ENCODE measurements at regions not wholly inside any gene's neighbourhood (a gene's known extent, or its start where the extent isn't known, plus 50 kb on each side); places are given as distances from the start of the nearest gene placed in this dataset.

GRCh38 chr10:85444868-85445267 lies 921.7 kb downstream of the GRID1 start:
- no peak overlapping the region for H3K27ac Mint-ChIP-seq

More at GRCh38 chr10:85444868-85445267, 921.7 kb downstream of the GRID1 start:
- Histone ChIP-seq H3K9me3 (ENCODE audit: control insufficient read depth, low read depth, low read length) (no peaks in the 10 kb centered on the region), H3K18ac (ENCODE audit: insufficient read length, low read depth, low read length) (no peak overlapping the region), H3K23me2 (ENCODE audit: insufficient read length, low read depth, low read length, poor library complexity, severe bottlenecking) (no peaks in the 10 kb centered on the region), H2BK12ac (ENCODE audit: insufficient read length, low read depth, low read length) (no peak overlapping the region), H2BK120ac (ENCODE audit: low read depth, low read length, poor library complexity, severe bottlenecking) (no peak overlapping the region), H3K9ac (ENCODE audit: extremely low read depth, insufficient read length, low read length) (no peak overlapping the region), H3K4me2 (ENCODE audit: insufficient read depth, insufficient read length, low read length) (no peak overlapping the region), H4K8ac (replicated peaks; ENCODE audit: insufficient read length, low read depth, low read length) (no peak overlapping the region), H3T11ph (ENCODE audit: low read length) (no peak overlapping the region), H3K4ac (ENCODE audit: low read depth, low read length) (no peak overlapping the region), H3K14ac (ENCODE audit: insufficient read depth, low read length) (no peak overlapping the region), H4K20me1 (ENCODE audit: control insufficient read depth, insufficient read depth, insufficient read length) (no peaks in the 10 kb centered on the region), H2AFZ (ENCODE audit: low read length) (no peak overlapping the region), H3K23ac (ENCODE audit: insufficient read length, low read depth, low read length) (no peak overlapping the region), H3K27me3 (ENCODE audit: insufficient read depth, low read length) (no peaks in the 10 kb centered on the region), H3K4me1 (ENCODE audit: insufficient read depth, low read length) (no peaks in the 10 kb centered on the region), H2BK5ac (ENCODE audit: insufficient read length, low read length) (no peak overlapping the region), H2BK20ac (ENCODE audit: low read depth, low read length, poor library complexity, severe bottlenecking) (no peak overlapping the region), H2BK15ac (ENCODE audit: low read depth, low read length) (no peak overlapping the region), H3K27ac (ENCODE audit: insufficient read length, low read depth, low read length) (no peak overlapping the region), H4K5ac (ENCODE audit: insufficient read length, low read depth, low read length) (no peak overlapping the region), H4K91ac (ENCODE audit: insufficient read length, low read depth, low read length) (no peak overlapping the region), H3K79me2 (ENCODE audit: insufficient read depth, low read length) (no peaks in the 10 kb centered on the region), H2AK5ac (ENCODE audit: insufficient read length, low read length) (no peak overlapping the region), H3K79me1 (ENCODE audit: insufficient read depth, low read depth, low read length, poor library complexity, severe bottlenecking) (no peaks in the 10 kb centered on the region), H3K56ac (ENCODE audit: insufficient read length, low read depth, low read length) (no peak overlapping the region)
- peaks cover 3 to 10% of the 10 kb centered on the region in 2 experiments for H3K4me1 Mint-ChIP-seq
- no CpG with 5 or more reads among the region's 2 CpGs for WGBS (ENCODE audit: extremely low coverage, insufficient read length, low lambda C conversion rate)
- H3K27me3 Mint-ChIP-seq (ENCODE audit: low read depth) = peaks cover 2% of the 10 kb centered on the region; the same call in 1 of the 2 replicates
- DNase-seq = no peak
- no peaks in the 10 kb centered on the region for H3K9me3 Mint-ChIP-seq
- no peak for TF ChIP-seq CTCF (conservative IDR thresholded peaks at IDR 0.05)
- no peak overlapping the region for H3K4me3 Mint-ChIP-seq
- no peaks in the 10 kb centered on the region; a peak in 1 of 7 replicates for H3K36me3 Mint-ChIP-seq (ENCODE audit: insufficient read depth in 1 of 3, low read depth in 3 of 3)

Measured in H9 (cell line).